ENCODE measurements at regions not wholly inside any gene's neighbourhood (a gene's known extent, or its start where the extent isn't known, plus 50 kb on each side); places are given as distances from the start of the nearest gene placed in this dataset.
"Not testable (repeated sequence)": the region's sequence is repeated elsewhere in the genome, so short reads cannot be mapped to it uniquely, and the experiment has no call there.

GRCh38 chr10:9102026-9102425, 1047.5 kb downstream of the GATA3 start:
- WGBS, 2 donors = 56 to 61% methylated on average over 4 of the region's 4 CpGs
- H3K27ac ChIP-seq (ENCODE audit: low read depth in 2 of 2, low read length in 1 of 2) = no peak overlapping the region
- H3K27me3 ChIP-seq (ENCODE audit: control insufficient read depth in 1 of 2, insufficient read depth in 2 of 2, low read length in 2 of 2) = no peaks in the 10 kb centered on the region
- no peaks in the 10 kb centered on the region for H3K9me3 ChIP-seq (ENCODE audit: control insufficient read depth in 2 of 2, insufficient read depth in 1 of 2, low read depth in 1 of 2, low read length in 1 of 2)
- H3K36me3 ChIP-seq (ENCODE audit: control insufficient read depth in 2 of 2, insufficient read depth in 2 of 2, low read length in 1 of 2) = no peaks in the 10 kb centered on the region
- no peaks in the 10 kb centered on the region for H3K4me1 ChIP-seq (ENCODE audit: control insufficient read depth in 2 of 2, insufficient read depth in 2 of 2, low read length in 1 of 2)
- no peak overlapping the region for H3K4me3 ChIP-seq (ENCODE audit: low read depth in 1 of 2, low read length in 2 of 2)

- no peaks in the 10 kb centered on the region for H3K27me3 ChIP-seq (ENCODE audit: control insufficient read depth in 1 of 2, insufficient read depth in 2 of 2, low read length in 2 of 2)
- no peak overlapping the region for H3K4me3 ChIP-seq (ENCODE audit: low read depth in 1 of 2, low read length in 2 of 2)
- no peaks in the 10 kb centered on the region for H3K36me3 ChIP-seq (ENCODE audit: control insufficient read depth in 2 of 2, insufficient read depth in 2 of 2, low read length in 1 of 2)
- H3K4me1 ChIP-seq (ENCODE audit: control insufficient read depth in 2 of 2, insufficient read depth in 2 of 2, low read length in 1 of 2) = no peaks in the 10 kb centered on the region
- WGBS, 2 donors = 54 to 66% methylated on average over 4 of the region's 4 CpGs
- H3K9me3 ChIP-seq (ENCODE audit: control insufficient read depth in 2 of 2, insufficient read depth in 1 of 2, low read depth in 1 of 2, low read length in 1 of 2) = no peaks in the 10 kb centered on the region
- H3K27ac ChIP-seq (ENCODE audit: low read depth in 2 of 2, low read length in 1 of 2) = no peak overlapping the region
Observed at GRCh38 chr10:9103301-9103700, 1048.8 kb downstream of the GATA3 start.

DNA sequence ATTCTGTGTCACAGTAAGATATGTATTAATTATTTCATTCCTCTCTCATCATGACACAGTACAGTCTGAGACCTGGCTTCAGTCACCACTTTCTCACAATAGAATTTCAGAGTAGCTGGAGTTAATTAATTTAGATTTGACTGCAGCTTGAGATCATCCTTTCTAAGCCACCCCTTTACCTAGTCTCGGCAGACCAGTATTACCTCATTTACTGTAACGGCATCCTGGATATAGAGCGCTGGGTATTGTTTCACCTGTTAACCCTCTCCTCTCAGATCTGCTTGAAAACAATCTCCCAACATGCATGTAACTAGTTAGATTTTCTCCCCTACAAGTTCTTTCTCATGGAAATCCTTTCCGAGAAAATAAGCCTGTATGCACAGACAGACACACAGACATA, 1057.5 kb downstream of the GATA3 start:
- Histone ChIP-seq H3K36me3 (ENCODE audit: control insufficient read depth in 2 of 2, insufficient read depth in 2 of 2, low read length in 1 of 2) (no peaks in the 10 kb centered on the region), H3K4me1 (ENCODE audit: control insufficient read depth in 2 of 2, insufficient read depth in 2 of 2, low read length in 1 of 2) (no peaks in the 10 kb centered on the region), H3K9me3 (ENCODE audit: control insufficient read depth in 2 of 2, insufficient read depth in 1 of 2, low read depth in 1 of 2, low read length in 1 of 2) (no peaks in the 10 kb centered on the region), H3K4me3 (ENCODE audit: low read depth in 1 of 2, low read length in 2 of 2) (no peak overlapping the region), H3K27me3 (ENCODE audit: control insufficient read depth in 1 of 2, insufficient read depth in 2 of 2, low read length in 2 of 2) (no peaks in the 10 kb centered on the region), H3K27ac (ENCODE audit: low read depth in 2 of 2, low read length in 1 of 2) (no peak overlapping the region)
- WGBS, 2 donors = 25 to 31% methylated on average over 4 of the region's 4 CpGs

- Histone ChIP-seq H3K27ac (ENCODE audit: low read depth in 2 of 2, low read length in 1 of 2) (no peak overlapping the region), H3K4me1 (ENCODE audit: control insufficient read depth in 2 of 2, insufficient read depth in 2 of 2, low read length in 1 of 2) (no peaks in the 10 kb centered on the region), H3K36me3 (ENCODE audit: control insufficient read depth in 2 of 2, insufficient read depth in 2 of 2, low read length in 1 of 2) (no peaks in the 10 kb centered on the region), H3K9me3 (ENCODE audit: control insufficient read depth in 2 of 2, insufficient read depth in 1 of 2, low read depth in 1 of 2, low read length in 1 of 2) (no peaks in the 10 kb centered on the region), H3K27me3 (ENCODE audit: control insufficient read depth in 1 of 2, insufficient read depth in 2 of 2, low read length in 2 of 2) (peaks cover 0 to 3% of the 10 kb centered on the region in 2 donors), H3K4me3 (ENCODE audit: low read depth in 1 of 2, low read length in 2 of 2) (no peak overlapping the region)
- 63 to 76% methylated on average over 4 of the region's 4 CpGs for WGBS, 2 donors
Observed at GRCh38 chr10:9126728-9127127, 1072.2 kb downstream of the GATA3 start.

- 60% methylated on average over 2 of the region's 2 CpGs for WGBS, 2 donors
- no peaks in the 10 kb centered on the region for H3K27me3 ChIP-seq (ENCODE audit: control insufficient read depth in 1 of 2, insufficient read depth in 2 of 2, low read length in 2 of 2)
- no peaks in the 10 kb centered on the region for H3K36me3 ChIP-seq (ENCODE audit: control insufficient read depth in 2 of 2, insufficient read depth in 2 of 2, low read length in 1 of 2)
- no peaks in the 10 kb centered on the region for H3K9me3 ChIP-seq (ENCODE audit: control insufficient read depth in 2 of 2, insufficient read depth in 1 of 2, low read depth in 1 of 2, low read length in 1 of 2)
- H3K27ac ChIP-seq (ENCODE audit: low read depth in 2 of 2, low read length in 1 of 2) = no peak overlapping the region
- no peak overlapping the region for H3K4me3 ChIP-seq (ENCODE audit: low read depth in 1 of 2, low read length in 2 of 2)
- no peaks in the 10 kb centered on the region for H3K4me1 ChIP-seq (ENCODE audit: control insufficient read depth in 2 of 2, insufficient read depth in 2 of 2, low read length in 1 of 2)
Observed at GRCh38 chr10:9137368-9137767, 1082.9 kb downstream of the GATA3 start.

DNA sequence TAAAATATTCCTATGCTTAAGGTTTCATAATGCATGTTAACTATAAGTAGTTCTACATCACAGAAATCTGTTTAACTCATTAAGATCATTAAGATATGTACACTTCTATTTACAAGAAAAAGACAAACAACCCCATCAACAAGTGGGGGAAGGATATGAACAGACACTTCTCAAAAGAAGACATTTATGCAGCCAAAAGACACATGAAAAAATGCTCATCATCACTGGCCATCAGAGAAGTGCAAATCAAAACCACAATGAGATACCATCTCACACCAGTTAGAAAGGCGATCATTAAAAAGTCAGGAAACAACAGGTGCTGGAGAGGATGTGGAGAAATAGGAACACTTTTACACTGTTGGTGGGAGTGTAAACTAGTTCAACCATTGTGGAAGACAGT, 1084.3 kb downstream of the GATA3 start:
- H3K4me1 ChIP-seq (ENCODE audit: control insufficient read depth in 2 of 2, insufficient read depth in 2 of 2, low read length in 1 of 2); H3K9me3 ChIP-seq (ENCODE audit: control insufficient read depth in 2 of 2, insufficient read depth in 1 of 2, low read depth in 1 of 2, low read length in 1 of 2); H3K36me3 ChIP-seq (ENCODE audit: control insufficient read depth in 2 of 2, insufficient read depth in 2 of 2, low read length in 1 of 2); H3K27me3 ChIP-seq (ENCODE audit: control insufficient read depth in 1 of 2, insufficient read depth in 2 of 2, low read length in 2 of 2); H3K4me3 ChIP-seq (ENCODE audit: low read depth in 1 of 2, low read length in 2 of 2); H3K27ac ChIP-seq (ENCODE audit: low read depth in 2 of 2, low read length in 1 of 2): not testable (repeated sequence)
- WGBS, 2 donors = 89 to 100% methylated on average over 1 of the region's 1 CpG

GRCh38 chr10:9140373-9140772, 1085.9 kb downstream of the GATA3 start:
- no peak overlapping the region for H3K4me3 ChIP-seq (ENCODE audit: low read depth in 1 of 2, low read length in 2 of 2)
- H3K36me3 ChIP-seq (ENCODE audit: control insufficient read depth in 2 of 2, insufficient read depth in 2 of 2, low read length in 1 of 2) = no peaks in the 10 kb centered on the region
- no peaks in the 10 kb centered on the region for H3K4me1 ChIP-seq (ENCODE audit: control insufficient read depth in 2 of 2, insufficient read depth in 2 of 2, low read length in 1 of 2)
- no peaks in the 10 kb centered on the region for H3K27me3 ChIP-seq (ENCODE audit: control insufficient read depth in 1 of 2, insufficient read depth in 2 of 2, low read length in 2 of 2)
- H3K9me3 ChIP-seq (ENCODE audit: control insufficient read depth in 2 of 2, insufficient read depth in 1 of 2, low read depth in 1 of 2, low read length in 1 of 2) = no peaks in the 10 kb centered on the region
- 32 to 44% methylated on average over 3 of the region's 3 CpGs for WGBS, 2 donors
- H3K27ac ChIP-seq (ENCODE audit: low read depth in 2 of 2, low read length in 1 of 2) = no peak overlapping the region

DNA sequence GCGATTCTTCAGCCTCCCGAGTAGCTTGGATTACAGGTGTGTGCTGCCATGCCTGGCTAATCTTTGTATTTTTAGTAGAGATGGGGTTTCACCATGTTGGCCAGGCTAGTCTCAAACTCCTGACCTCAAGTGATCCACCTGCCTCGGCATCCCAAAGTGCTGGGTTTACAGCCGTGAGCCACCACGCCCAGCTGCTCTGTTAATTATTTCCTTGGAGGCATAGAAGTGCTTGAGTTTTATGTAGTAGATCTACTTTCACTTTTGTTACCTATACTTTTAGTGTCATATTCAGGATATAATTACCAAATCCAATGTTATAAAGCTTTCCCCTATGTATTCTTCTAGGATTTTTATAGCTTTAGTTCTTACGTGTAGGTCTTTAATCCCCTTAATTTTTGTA, 1093.0 kb downstream of the GATA3 start:
- Histone ChIP-seq H3K9me3 (ENCODE audit: control insufficient read depth in 2 of 2, insufficient read depth in 1 of 2, low read depth in 1 of 2, low read length in 1 of 2) (no peaks in the 10 kb centered on the region), H3K4me1 (ENCODE audit: control insufficient read depth in 2 of 2, insufficient read depth in 2 of 2, low read length in 1 of 2) (no peaks in the 10 kb centered on the region), H3K36me3 (ENCODE audit: control insufficient read depth in 2 of 2, insufficient read depth in 2 of 2, low read length in 1 of 2) (no peaks in the 10 kb centered on the region), H3K27me3 (ENCODE audit: control insufficient read depth in 1 of 2, insufficient read depth in 2 of 2, low read length in 2 of 2) (no peaks in the 10 kb centered on the region), H3K4me3 (ENCODE audit: low read depth in 1 of 2, low read length in 2 of 2) (no peak overlapping the region), H3K27ac (ENCODE audit: low read depth in 2 of 2, low read length in 1 of 2) (no peak overlapping the region)
- WGBS, 2 donors = 69 to 70% methylated on average over 6 of the region's 6 CpGs

GRCh38 chr10:9149134-9149533, 1094.6 kb downstream of the GATA3 start:
- Histone ChIP-seq H3K27ac (ENCODE audit: low read depth in 2 of 2, low read length in 1 of 2) (no peak overlapping the region), H3K9me3 (ENCODE audit: control insufficient read depth in 2 of 2, insufficient read depth in 1 of 2, low read depth in 1 of 2, low read length in 1 of 2) (no peaks in the 10 kb centered on the region), H3K4me3 (ENCODE audit: low read depth in 1 of 2, low read length in 2 of 2) (no peak overlapping the region), H3K27me3 (ENCODE audit: control insufficient read depth in 1 of 2, insufficient read depth in 2 of 2, low read length in 2 of 2) (no peaks in the 10 kb centered on the region), H3K4me1 (ENCODE audit: control insufficient read depth in 2 of 2, insufficient read depth in 2 of 2, low read length in 1 of 2) (no peaks in the 10 kb centered on the region), H3K36me3 (ENCODE audit: control insufficient read depth in 2 of 2, insufficient read depth in 2 of 2, low read length in 1 of 2) (no peaks in the 10 kb centered on the region)

DNA sequence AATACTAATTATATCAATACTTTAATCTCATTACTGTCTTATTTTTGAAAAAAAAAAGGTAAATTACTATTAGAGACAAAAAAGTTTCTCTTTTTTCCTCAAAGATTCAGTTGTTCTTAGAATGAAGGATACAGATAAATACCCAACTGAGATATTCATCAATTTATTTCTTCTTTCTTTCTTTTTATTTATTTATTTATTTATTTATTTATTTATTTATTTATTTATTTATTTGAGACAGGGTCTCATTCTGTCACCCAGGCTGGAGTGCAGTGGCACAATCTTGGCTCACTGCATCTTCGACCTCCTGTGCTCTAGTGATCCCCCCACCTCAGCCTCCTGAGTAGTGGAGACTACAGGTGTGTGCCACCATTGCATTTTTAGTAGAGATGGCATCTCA, 1098.6 kb downstream of the GATA3 start:
- 73 to 81% methylated on average over 1 of the region's 1 CpG for WGBS, 2 donors
- H3K27ac ChIP-seq (ENCODE audit: low read depth in 2 of 2, low read length in 1 of 2); H3K4me1 ChIP-seq (ENCODE audit: control insufficient read depth in 2 of 2, insufficient read depth in 2 of 2, low read length in 1 of 2); H3K27me3 ChIP-seq (ENCODE audit: control insufficient read depth in 1 of 2, insufficient read depth in 2 of 2, low read length in 2 of 2); H3K9me3 ChIP-seq (ENCODE audit: control insufficient read depth in 2 of 2, insufficient read depth in 1 of 2, low read depth in 1 of 2, low read length in 1 of 2); H3K4me3 ChIP-seq (ENCODE audit: low read depth in 1 of 2, low read length in 2 of 2); H3K36me3 ChIP-seq (ENCODE audit: control insufficient read depth in 2 of 2, insufficient read depth in 2 of 2, low read length in 1 of 2): not testable (repeated sequence)

Data from esophagus (tissue), 2 donors.